Mucosa of rectum (tissue), 2 donors: ENCODE measurements at regions not wholly inside any gene's neighbourhood (a gene's known extent, or its start where the extent isn't known, plus 50 kb on each side); places are given as distances from the start of the nearest gene placed in this dataset.

Experiments used
- H3K27ac ChIP-seq, 2 donors: one replicate each; pipeline ENCODE4 v1.7.0; 2013; ENCODE audit warnings: inconsistent platforms in 2 of 2, low read depth in 2 of 2, low read length in 2 of 2
- H3K27me3 ChIP-seq, 2 donors: one replicate each; pipeline ENCODE4 v1.7.0; 2013; ENCODE audit warnings: low read length in 2 of 2; ENCODE audit not compliant: control insufficient read depth in 2 of 2, insufficient read depth in 2 of 2
- H3K36me3 ChIP-seq, 2 donors: one replicate each; pipeline ENCODE4 v1.7.0; 2013; ENCODE audit warnings: low read length in 2 of 2; ENCODE audit not compliant: control insufficient read depth in 2 of 2, insufficient read depth in 2 of 2
- H3K4me1 ChIP-seq, 2 donors: one replicate each; pipeline ENCODE4 v1.7.0; 2013; ENCODE audit warnings: low read length in 2 of 2, mild to moderate bottlenecking in 1 of 2; ENCODE audit not compliant: control insufficient read depth in 2 of 2, insufficient read depth in 2 of 2
- H3K4me3 ChIP-seq, 2 donors: one replicate each; pipeline ENCODE4 v1.7.0; 2013; ENCODE audit warnings: low read length in 2 of 2
- H3K9ac ChIP-seq, 2 donors: one replicate each; pipeline ENCODE4 v1.7.0; 2013; ENCODE audit warnings: low read length in 2 of 2, low read depth in 1 of 2, mild to moderate bottlenecking in 1 of 2
- H3K9me3 ChIP-seq, 2 donors: one replicate each; pipeline ENCODE4 v1.7.0; 2013; ENCODE audit warnings: low read length in 2 of 2; ENCODE audit not compliant: control insufficient read depth in 2 of 2
- donor health status: healthy.
- donor health status: Normal muscosa, but diverticular disease.

GRCh38 chr11:97740801-97741151 lies 1280.0 kb upstream of the CNTN5 start:
- no peaks in the 10 kb centered on the region for H3K27me3 ChIP-seq
- H3K36me3 ChIP-seq: no peaks in the 10 kb centered on the region
- H3K9ac ChIP-seq: no peak overlapping the region
- no peak overlapping the region for H3K27ac ChIP-seq
- H3K4me1 ChIP-seq: no peaks in the 10 kb centered on the region
- no peak overlapping the region for H3K4me3 ChIP-seq
- no peaks in the 10 kb centered on the region for H3K9me3 ChIP-seq

DNA sequence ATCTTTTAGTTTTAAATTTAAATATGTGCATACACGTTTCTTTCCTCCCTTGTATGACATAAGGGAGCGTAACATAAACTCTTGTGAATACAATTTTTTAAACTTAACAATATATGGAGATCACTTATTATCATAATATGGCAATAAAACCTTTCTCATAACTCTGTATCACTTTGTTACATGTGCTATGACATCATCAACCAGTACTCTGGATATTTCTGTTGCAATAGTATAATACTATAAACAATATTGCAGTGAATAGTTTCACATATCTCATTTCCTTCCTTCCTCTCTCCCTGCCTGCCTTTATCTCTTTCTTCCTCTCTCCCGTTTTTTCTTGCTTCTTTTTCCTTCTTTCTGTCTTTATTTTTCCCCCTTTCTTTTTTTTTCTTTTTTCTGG lies 1278.0 kb upstream of the CNTN5 start:
- Histone ChIP-seq H3K9ac (no peak overlapping the region), H3K36me3 (no peaks in the 10 kb centered on the region), H3K27me3 (no peaks in the 10 kb centered on the region), H3K9me3 (no peaks in the 10 kb centered on the region), H3K4me3 (no peak overlapping the region), H3K4me1 (no peaks in the 10 kb centered on the region), H3K27ac (no peak overlapping the region)

DNA sequence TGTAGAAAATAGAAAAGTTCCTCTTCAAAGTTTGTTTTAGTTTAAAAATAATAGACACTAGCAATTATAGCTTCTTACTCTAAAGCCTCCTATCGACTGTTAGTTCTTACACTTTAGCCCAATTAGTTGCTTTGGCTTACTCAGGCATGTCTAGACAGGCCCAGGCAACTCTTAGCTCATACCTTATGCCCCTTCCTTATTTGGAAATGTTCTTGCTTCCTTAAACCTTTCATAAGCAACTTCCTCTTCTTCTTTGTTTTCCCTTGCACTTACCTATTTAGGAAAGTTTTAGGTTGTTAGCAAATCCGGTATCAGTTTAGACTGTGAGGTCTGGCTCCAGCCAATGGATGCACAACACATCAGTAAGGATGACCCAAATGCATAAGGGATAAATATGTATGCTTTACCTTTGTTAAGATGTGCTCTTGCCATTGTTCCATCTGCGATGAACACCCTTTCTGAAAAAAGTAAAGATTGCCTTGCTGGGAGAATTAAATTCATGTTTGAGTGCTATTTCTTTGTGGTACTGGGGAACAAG lies 1277.5 kb upstream of the CNTN5 start:
- H3K4me3 ChIP-seq: no peak overlapping the region
- no peak overlapping the region for H3K27ac ChIP-seq
- no peaks in the 10 kb centered on the region for H3K4me1 ChIP-seq

GRCh38 chr11:97745515-97746050 lies 1275.2 kb upstream of the CNTN5 start:
- H3K9me3 ChIP-seq: no peaks in the 10 kb centered on the region
- H3K27me3 ChIP-seq: no peaks in the 10 kb centered on the region
- no peak overlapping the region for H3K27ac ChIP-seq
- H3K4me3 ChIP-seq: no peak overlapping the region
- no peak overlapping the region for H3K9ac ChIP-seq
- H3K36me3 ChIP-seq: no peaks in the 10 kb centered on the region
- no peaks in the 10 kb centered on the region for H3K4me1 ChIP-seq

More for the DNA sequence above, 1277.5 kb upstream of the CNTN5 start:
- Histone ChIP-seq H3K36me3 (no peaks in the 10 kb centered on the region), H3K27me3 (no peaks in the 10 kb centered on the region), H3K9me3 (no peaks in the 10 kb centered on the region), H3K9ac (no peak overlapping the region)

- no peak overlapping the region for H3K4me3 ChIP-seq
- H3K36me3 ChIP-seq: no peaks in the 10 kb centered on the region
- H3K9ac ChIP-seq: no peak overlapping the region
- H3K4me1 ChIP-seq: no peaks in the 10 kb centered on the region
- no peaks in the 10 kb centered on the region for H3K27me3 ChIP-seq
- H3K9me3 ChIP-seq: peaks cover 0 to 4% of the 10 kb centered on the region in 2 donors
- H3K27ac ChIP-seq: no peak overlapping the region
Measured at GRCh38 chr11:97746818-97747217, 1273.9 kb upstream of the CNTN5 start.

- Histone ChIP-seq H3K27ac (no peak overlapping the region), H3K4me3 (no peak overlapping the region), H3K9ac (no peak overlapping the region), H3K9me3 (peaks cover 6 to 7% of the 10 kb centered on the region in 2 donors), H3K36me3 (no peaks in the 10 kb centered on the region), H3K4me1 (no peaks in the 10 kb centered on the region), H3K27me3 (no peaks in the 10 kb centered on the region)
Measured at GRCh38 chr11:97751405-97751804, 1269.3 kb upstream of the CNTN5 start.

GRCh38 chr11:97751952-97752351 lies 1268.8 kb upstream of the CNTN5 start:
- Histone ChIP-seq H3K36me3 (no peaks in the 10 kb centered on the region), H3K9ac (no peak overlapping the region), H3K27ac (no peak overlapping the region), H3K27me3 (no peaks in the 10 kb centered on the region), H3K4me1 (no peaks in the 10 kb centered on the region), H3K9me3 (peaks cover 6 to 7% of the 10 kb centered on the region in 2 donors), H3K4me3 (no peak overlapping the region)

DNA sequence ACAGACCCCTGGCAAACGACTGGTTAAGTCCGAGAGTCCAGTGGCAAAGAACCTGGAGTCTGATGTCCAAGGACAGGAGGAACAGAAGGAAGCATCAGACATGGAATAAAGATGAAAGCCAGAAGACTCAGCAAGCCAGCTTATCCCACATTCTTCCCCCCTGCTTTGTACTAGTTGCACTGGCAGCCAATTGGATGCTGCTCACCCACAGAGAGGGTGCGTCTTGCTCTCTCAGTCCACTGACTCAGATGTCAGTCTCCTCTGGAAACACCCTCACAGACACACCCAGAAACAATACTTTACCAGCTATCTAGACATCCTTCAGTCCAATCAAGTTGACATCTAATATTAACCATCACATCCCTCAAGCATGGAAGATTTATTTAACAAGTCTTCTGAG lies 1265.8 kb upstream of the CNTN5 start:
- Histone ChIP-seq H3K27ac (no peak overlapping the region), H3K27me3 (no peaks in the 10 kb centered on the region), H3K4me3 (no peak overlapping the region), H3K9me3 (peaks cover 6 to 7% of the 10 kb centered on the region in 2 donors), H3K36me3 (no peaks in the 10 kb centered on the region), H3K4me1 (no peaks in the 10 kb centered on the region), H3K9ac (no peak overlapping the region)

- Histone ChIP-seq H3K36me3 (no peaks in the 10 kb centered on the region), H3K27me3 (no peaks in the 10 kb centered on the region), H3K4me1 (no peaks in the 10 kb centered on the region), H3K9me3 (peaks cover 4 to 6% of the 10 kb centered on the region in 2 donors), H3K4me3 (no peak overlapping the region), H3K27ac (no peak overlapping the region), H3K9ac (no peak overlapping the region)
Measured at GRCh38 chr11:97756571-97757335, 1264.0 kb upstream of the CNTN5 start.

DNA sequence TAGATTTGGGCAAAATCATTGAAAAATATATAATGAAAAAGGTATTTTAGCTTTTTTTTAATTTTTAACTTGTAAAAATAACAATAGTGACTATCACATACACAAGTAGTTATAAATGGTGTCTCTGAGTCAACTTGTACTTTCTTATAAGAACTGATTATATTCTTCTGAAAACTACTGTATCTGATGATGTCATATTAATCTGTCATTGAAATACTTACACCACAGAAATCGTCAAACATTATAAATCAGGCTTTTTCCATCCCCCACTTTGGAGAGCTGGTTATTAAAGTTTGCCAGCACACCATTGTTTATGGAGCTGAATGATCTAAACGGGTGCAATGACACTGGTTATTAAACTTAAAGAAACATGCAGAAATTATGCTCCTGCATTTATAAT lies 1259.6 kb upstream of the CNTN5 start:
- H3K27me3 ChIP-seq: no peaks in the 10 kb centered on the region
- no peak overlapping the region for H3K27ac ChIP-seq
- no peak overlapping the region for H3K9ac ChIP-seq
- no peaks in the 10 kb centered on the region for H3K36me3 ChIP-seq
- no peaks in the 10 kb centered on the region for H3K4me1 ChIP-seq
- no peaks in the 10 kb centered on the region for H3K9me3 ChIP-seq
- no peak overlapping the region for H3K4me3 ChIP-seq
